ENCODE measurements at regions not wholly inside any gene's neighbourhood (a gene's known extent, or its start where the extent isn't known, plus 50 kb on each side); places are given as distances from the start of the nearest gene placed in this dataset.

DNA sequence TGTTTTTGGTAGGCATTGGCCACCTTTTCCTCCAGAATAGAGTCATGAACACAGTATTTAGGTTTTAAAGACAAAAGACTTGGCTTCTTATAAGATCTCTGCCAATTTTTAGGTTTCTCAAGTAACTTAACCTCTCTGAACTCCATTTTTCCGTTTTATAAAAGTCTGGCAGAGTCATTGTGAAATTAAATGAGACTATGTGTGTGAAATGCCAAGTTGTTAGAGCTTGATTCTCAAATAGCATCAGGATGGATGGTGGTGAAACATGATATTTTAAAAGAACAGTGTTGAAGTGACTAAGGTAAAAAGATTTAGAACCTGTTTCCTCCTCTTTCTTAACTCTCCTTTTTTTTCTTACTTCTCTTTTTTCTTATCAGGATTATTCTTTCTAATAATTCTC, 617.7 kb upstream of the SLITRK1 start:
- peak; percentile 43 for DNase-seq (ENCODE audit: low read depth)

DNA sequence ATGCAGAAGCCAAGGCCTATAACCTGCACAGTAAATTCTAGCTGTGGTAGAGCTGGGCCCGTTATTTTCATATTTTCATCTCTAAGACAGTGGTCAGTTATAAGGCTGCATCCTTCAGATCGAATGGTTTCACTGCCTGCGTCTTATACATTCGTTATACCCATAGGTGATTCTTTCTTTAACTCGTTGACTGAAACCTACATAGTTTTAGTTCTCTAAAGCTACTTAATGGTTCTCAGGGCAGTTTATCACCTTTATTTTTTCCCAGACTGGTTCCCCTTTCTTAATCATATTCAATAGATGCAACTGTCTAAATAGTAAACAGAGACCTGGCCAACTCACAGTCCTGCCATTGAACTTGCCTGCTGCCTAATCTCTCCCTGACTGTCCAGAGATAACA, 615.3 kb upstream of the SLITRK1 start:
- no peak for DNase-seq (ENCODE audit: low read depth)

DNA sequence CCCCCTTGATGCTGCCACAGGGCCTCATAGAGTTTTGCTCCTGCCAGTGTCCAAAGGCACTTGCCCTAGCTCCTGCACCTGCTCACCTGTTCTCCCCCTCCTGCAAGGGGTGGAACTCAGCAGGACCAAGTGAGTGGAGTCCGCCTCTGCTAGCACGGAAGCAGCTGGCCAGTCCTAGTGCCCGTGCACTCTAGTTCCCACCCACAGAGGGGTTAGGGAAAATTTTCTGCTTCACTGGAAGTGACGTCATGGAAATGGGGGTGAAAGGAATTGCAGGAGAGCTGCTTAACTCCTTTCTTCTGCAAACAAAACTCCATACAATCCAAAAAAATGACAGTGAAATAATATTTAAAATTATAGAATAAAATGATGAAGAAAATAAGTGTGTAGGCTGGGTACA, 609.7 kb upstream of the SLITRK1 start:
- DNase-seq (ENCODE audit: low read depth): no peak

DNA sequence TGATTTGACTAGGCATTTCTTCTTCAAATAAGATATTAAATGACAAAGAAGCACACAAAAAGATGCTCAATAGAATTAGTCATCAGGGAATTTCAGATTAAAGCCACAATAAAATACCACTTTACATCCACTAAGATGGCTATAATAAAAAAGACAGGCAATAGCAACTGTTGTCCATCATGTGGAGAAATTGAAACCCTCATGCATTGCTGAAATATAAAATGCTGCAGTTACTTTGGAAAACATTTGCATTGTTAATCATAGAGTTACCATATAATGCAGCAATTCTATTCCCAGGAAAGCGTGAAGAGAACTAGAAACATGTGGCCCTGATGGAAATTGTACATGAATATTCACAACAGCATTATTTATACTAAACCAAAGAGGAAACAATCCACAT, 605.5 kb upstream of the SLITRK1 start:
- DNase-seq (ENCODE audit: low read depth): peak; percentile 44

DNA sequence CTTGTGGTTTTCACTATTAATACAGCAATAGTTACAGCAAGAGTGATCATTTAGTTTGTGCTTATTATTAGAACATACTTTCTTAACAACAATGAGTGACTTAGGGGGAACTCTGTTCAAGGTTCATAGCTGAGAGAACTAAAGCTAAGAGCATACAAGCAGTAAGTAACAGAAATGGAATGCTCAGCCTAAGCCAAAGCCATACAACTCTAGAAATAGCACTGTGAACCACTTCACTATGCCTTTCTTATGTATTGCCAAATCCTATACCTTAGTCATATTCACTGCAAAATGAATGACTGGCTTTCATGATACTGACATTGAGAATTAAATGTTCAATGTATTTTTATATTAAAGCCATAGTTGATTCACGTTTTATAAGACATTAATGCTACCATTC, 599.7 kb upstream of the SLITRK1 start:
- DNase-seq (ENCODE audit: low read depth): peak; percentile 34

DNA sequence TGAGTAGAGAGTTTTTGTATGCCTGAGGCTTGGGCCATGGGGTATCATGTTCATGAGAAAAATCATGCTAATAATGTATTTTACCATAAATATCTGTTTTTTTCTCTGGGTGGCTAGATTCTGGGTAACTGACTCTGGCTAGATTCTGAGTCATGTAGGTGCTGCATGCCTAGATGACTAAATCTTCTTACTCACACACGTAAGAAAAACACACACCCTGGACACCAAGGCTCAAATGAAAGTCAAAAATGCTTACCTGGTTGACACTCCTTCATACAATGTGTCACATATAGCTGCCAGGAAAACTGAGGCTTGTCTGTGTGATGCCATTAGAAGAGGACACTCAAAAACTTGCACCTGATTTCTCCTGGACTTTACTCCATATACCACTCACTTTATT, 597.4 kb upstream of the SLITRK1 start:
- DNase-seq (ENCODE audit: low read depth): no peak

DNA sequence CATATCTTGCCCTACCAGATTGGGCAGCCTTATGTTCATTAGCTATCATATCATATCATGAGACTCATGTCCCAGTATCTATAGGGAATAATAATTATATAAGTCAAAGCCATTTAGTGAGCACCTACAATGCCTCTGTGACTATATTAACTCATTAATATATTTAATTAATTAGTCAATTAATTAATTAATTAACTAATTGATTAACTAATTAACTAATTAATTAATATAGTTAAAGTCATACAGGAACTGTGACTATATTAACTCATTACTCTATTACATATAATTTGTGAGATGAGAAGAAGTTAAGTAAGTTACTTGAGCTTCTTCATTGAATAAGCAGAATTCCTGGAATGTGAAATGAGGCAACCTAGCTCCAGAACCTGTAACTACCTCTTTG, 588.3 kb upstream of the SLITRK1 start:
- DNase-seq (ENCODE audit: low read depth): no peak

DNA sequence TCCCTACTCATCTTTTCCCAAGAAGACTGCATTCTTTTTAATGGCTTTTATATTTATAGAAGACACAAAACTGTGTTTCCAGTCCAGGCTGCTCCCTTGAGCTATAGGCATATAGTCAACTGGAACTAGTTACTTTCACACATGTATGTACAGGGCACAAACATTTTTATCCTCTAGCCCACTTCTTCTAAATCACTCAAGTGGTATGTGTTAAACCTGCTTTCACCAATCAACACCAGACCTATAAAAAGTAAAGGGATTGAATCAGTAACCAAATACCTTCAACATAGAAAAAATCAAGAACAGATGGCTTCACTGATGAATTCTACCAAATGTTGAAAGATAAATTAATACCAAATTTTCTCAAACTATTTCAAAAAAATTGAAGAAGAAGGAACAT, 584.2 kb upstream of the SLITRK1 start:
- DNase-seq (ENCODE audit: low read depth): no peak

DNA sequence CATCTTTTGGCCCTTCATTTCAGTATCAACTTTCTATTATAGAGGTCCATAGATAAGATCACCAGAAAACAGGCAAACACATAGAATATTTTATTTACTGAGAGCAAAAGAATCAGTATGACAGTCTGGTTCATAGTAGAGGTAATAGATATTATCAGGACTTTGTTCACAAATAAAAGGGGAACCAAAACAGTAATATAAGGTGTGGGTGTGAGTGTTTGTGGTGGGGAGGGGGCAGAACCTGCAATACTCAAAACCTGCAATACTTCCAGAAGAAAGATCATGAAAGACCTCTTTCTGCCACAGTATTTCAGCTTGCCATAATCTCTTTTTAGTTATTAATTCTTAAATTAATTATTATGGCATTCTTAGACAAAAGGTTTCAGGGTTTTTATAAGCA, 578.7 kb upstream of the SLITRK1 start:
- DNase-seq (ENCODE audit: low read depth): no peak

DNA sequence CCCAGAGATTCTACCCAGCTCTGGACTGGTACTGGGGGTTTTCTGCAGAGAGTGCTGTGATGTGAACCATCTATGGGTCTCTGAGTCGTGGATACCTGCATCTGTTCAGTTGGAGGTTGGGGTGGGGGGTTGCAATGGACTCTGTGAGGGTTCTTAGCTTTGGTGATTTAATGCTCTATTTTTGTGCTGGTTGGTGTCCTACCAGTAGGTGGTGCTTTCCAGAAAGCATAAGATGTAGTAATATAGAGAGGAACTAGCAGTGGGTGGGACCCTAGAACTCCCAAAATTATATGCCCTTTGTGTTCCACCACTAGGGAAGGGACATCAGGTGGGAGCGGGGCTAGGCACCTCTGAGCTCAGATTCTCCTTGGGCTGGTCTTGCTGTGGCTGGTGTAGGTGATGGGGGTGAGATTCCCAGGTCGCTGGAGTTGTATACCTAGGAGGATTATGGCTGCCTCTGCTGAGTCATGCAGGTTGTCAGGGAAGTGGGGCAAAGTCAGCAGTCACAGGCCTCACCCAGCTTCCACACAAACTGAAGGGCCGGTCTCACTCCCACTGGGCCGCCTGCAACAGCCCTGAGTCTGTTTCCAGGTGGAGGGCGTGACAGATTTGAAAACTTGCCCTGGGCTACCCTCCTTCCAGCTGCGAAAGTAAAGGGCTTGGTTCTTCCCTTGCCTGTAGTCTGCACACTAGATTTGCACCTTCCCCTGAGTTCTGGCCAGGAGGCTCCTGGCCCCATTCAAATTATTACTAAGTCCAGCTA, 573.0 kb upstream of the SLITRK1 start:
- no peak for DNase-seq (ENCODE audit: low read depth)

DNA sequence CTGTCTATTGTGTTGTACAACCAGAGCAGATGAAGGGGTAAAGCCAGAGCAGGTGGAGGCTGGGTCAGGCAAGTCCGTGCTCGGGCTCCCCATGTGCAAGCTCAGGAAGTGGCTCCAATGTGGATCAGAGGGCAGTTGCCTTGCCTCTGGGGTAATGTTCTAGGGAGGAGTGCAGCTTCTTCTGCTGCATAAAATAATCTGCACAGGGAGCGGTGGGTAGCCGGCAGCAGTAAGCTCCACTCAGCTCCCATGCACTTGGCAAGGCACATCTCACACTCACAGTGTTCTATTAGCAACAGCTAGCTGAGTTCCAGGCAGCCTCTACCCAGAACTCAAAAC, 565.3 kb upstream of the SLITRK1 start:
- no peak for DNase-seq (ENCODE audit: low read depth)

DNA sequence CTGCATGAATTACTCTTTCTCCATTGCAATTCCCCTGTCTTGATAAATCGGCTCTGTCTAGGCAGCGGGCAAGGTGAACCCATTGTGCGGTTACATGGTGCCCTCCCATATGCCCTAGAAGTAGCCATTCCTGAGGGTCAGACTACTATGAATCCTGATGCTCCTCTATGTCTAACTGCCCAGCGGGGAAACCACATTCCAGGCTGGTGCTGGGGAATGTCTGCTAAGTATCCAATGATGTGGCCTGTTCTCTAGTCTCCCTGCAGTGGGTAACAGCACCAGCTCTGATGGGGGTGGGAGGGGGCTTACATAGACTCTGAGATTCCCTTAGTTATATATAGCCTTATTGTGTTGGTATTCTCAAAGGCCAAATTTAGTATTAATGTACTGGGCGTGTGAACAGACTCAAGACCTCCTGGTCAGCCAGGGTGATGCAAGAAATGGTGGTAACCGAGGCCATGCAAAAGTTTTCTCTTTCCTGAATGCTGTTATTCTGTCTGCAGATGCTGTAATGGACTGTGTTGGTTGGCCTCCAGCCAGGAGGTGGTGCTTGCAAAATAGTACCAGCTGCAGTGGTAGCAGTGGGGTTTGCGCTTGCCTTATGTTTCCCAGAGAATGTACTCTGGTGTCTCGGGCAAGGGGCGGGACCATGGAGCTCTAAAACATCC, 564.8 kb upstream of the SLITRK1 start:
- DNase-seq (ENCODE audit: low read depth): peak; percentile 51

DNA sequence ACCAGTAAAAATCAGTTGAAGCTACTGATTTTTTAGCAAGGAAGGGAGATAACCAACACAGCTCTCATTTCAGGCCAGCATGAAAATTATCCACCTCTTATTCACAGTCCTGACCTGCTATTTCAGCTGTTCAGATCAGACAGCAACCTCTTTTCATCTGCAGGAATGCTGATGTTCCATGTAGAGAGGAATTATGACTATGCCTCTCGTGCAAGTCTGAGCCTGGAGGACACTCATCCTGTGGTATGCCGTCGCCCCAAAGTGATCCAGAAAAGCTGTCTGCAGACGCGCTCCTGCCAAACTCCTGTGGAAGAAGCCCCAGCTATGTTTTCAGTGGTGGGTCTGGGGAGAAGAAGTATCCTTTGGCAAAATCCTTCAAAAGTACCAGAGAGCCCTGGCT, 563.5 kb upstream of the SLITRK1 start:
- peak; percentile 65 for DNase-seq (ENCODE audit: low read depth)

DNA sequence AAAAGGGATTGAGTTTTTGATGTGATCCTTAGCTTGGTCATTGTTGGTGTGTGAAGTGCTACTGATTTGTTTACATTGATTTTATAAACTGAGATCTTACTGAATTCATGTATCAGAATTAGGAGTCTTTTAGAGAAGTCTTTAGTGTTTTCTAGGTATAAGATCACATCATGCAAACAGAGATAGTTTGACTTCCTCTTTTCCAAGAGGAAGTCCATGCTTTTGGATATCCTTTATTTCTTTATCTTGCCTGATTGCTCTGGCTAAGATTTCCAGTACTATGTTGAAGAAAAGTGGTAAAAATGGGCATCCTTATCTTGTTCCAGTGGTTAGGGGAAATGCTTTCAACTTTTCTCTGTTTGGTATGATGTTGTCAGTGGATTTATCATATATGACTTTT, 561.2 kb upstream of the SLITRK1 start:
- DNase-seq (ENCODE audit: low read depth): no peak

DNA sequence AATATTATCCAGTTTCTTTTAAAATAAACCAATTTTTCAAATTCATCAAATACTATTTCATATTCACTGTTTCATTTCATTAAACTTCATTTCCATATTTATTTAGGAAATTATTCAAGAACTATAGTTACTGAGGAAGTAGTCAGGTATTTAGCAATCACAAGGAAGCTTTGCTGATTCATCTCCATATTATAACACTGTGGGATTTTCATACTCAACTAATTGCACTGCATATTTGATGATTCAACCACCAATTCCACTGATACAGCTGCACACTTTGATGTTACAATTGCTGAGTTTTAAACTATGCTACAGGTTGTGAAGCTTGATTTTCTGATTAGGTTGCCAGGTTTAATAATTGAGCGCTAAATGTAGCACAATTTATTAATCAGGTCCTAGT, 556.8 kb upstream of the SLITRK1 start:
- peak; percentile 8 for DNase-seq (ENCODE audit: low read depth)

DNA sequence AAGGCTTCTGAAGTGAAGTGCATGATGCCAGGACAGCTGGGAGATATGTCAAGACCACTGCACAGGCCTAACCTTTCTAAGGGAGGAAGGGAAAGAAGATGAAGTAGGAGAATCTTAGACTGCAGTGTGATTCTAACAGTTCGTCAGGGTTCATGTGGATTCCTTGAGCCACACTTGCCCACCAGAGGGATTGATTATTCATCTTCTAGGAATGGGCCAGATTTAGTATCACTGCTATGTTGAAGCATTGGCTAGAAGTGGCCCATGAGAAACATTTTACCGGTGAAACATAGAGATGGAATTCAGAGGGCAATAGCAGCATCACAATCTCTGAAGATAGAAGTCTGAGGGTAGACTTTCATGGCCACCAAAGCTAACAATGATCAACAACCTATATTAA, 550.8 kb upstream of the SLITRK1 start:
- DNase-seq (ENCODE audit: low read depth): peak; percentile 80

DNA sequence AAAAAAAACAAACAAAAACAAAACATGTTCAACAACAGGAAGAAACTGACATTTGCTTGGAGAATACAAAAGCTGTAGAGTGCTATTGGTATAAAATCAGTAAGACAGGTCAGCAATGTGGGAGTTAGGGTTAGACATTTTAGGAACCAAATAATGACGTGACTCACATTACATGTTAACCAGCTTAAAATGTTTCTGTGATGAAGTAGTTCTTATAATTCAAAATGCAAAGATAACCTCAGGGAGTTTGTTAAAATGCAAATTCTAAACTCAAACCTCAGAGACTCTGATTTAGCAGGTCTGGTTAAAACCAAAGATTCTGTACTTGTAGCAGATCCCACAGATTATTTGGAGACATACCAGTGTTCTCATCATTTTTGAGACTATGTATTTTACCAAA, 549.4 kb upstream of the SLITRK1 start:
- peak; percentile 18 for DNase-seq (ENCODE audit: low read depth)

DNA sequence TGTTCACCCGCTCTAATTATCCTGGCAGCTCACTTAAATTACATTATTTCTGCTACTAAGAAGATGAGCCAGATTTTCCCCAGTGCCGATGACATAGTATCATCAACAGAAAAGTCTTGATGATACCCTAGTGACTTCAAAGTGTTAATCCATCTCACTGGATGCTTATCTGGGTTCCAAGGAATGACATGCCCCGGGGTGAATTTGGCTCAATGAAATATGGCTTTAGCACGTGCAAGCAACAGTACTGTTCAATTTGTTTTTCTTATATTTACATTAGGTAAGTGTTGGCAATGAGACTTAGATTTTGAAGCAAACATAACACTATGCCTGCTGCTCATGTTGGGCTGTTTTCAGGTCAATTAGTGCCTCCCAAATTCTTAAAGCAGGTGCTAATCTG, 548.2 kb upstream of the SLITRK1 start:
- DNase-seq (ENCODE audit: low read depth): peak; percentile 26

DNA sequence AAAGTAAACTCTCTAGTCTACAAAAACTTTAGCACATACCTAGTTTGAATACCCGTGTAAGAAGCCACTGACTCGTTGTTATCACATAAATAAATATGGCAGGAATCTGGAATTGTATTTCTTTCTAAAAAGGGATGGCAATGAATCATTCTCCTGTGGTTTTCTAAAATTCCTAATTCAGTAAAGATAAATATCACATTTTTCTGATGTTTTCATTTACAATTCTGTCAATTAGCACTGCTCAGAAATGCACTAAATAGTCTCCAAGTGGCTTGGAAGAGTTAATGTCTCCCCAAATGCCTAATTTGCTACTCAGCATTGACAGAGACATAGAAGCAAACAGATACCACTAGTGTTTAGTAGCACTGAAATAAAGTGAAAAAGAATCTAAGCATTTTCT, 547.7 kb upstream of the SLITRK1 start:
- DNase-seq (ENCODE audit: low read depth): no peak

DNA sequence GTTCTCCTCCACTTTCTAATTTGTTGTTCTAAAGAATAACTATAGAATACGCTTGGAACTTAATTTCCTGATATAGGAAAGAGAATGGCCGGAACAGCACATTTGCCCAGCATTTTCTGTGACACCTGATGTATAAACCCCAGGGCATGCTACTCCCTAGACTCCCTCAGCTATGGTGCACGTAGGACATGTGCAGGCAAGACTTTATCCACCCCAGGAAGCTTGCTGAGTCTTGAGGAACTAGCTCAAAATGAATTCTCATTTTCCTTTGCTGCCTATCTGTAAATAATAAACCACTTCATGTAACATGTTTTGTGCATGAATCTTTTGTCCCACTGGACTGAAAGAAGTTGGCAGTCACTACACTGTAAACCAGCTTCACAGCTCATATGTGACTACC, 535.8 kb upstream of the SLITRK1 start:
- DNase-seq (ENCODE audit: low read depth): no peak

DNA sequence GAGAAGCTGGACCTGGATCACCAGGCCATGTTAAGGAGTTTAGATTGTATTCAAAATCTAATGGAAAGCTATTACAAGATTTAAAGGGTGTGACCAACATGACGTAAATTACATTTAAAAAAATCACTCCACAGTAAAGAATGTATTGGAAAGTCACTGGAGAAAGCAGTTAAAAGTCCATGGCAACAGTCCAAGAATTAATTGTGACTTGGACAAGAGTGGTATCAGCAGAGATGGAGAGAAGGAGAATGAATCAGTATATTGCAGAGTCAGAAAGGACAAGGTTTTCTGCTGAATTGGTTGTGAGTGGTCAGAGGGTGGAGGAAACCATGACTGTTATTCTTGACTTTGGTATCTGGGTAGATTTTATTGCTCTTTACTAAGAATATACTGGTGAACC, 535.1 kb upstream of the SLITRK1 start:
- DNase-seq (ENCODE audit: low read depth): no peak

DNA sequence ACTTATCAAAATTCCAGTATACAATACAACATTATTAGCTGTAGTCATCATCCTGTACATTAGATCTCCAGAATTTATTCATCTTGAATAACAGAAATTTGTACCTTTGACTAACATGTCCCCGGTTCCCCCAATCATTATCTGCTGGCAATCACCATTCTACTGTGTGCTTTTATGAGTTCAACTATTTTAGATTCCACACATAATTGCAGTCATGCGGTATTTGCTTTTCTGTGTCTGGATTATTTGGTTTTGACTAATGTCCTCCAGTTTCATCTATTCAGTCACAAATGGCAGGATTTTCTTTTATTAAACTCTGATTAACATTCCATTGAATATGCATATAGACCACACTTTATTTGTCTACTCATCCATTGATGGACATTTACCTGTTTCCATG, 530.7 kb upstream of the SLITRK1 start:
- DNase-seq (ENCODE audit: low read depth): no peak

DNA sequence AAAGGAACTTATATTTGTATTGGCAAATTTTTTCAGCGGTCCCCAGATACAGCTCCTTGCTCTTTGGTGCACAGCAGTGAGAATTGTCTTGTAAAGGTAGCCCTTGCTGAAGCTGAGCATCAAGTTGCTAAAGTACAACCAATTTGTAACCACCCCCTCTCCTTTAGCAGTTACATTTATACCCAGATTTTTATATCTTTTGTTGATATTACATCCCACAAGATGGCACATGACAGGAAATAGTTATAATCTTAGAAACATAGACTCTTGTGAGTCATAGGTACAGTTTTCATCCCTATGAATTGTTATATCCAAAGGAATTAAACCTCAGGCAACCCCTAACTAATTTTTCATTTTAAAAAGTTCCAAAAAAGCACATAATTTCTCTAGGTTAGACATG, 523.0 kb upstream of the SLITRK1 start:
- DNase-seq (ENCODE audit: low read depth): no peak
